HCT116 (cell line): ENCODE measurements at regions not wholly inside any gene's neighbourhood (a gene's known extent, or its start where the extent isn't known, plus 50 kb on each side); places are given as distances from the start of the nearest gene placed in this dataset.

Experiments
- ATAC-seq: fragments of 200-7000 bp; cut with Tn5 transposase; 2 replicates; pipeline ENCODE4 v1.9.1; 2020; ENCODE audit warnings: mild to moderate bottlenecking, moderate library complexity
- BruUV-seq: library from RNA; stranded (reverse); fragments of 400-500 nt; replicated peaks from 2 replicates; lab custom pipeline; 2021; lab: Mats Ljungman, UMichigan
- CTCF ChIA-PET: fragments of 300-600 bp; sonication (Branson Sonifier 250); formaldehyde crosslinking; loops from one replicate; lab custom pipeline; 2021; ENCODE audit warnings: antibody characterized with exemption; lab: Charles Lee
- POLR2A ChIA-PET: fragments of 300-600, 350-600 bp; sonication (Branson Sonifier 250); formaldehyde crosslinking; loops from one replicate; lab custom pipeline; 2021; ENCODE audit warnings: antibody characterized with exemption; lab: Charles Lee
- RAD21 ChIA-PET, 2 experiments: fragments of 300-600 bp; sonication (Branson Sonifier 250); formaldehyde crosslinking; loops; one replicate each; lab custom pipeline; 2023; ENCODE audit warnings: low total read pairs in 2 of 2; ENCODE audit not compliant: uncharacterized antibody in 2 of 2, unreplicated experiment in 2 of 2, low non-redundant PET in 1 of 2; lab: Charles Lee
- DNase-seq: peaks from one replicate; pipeline ENCODE4 v3.0.0-alpha.2; 2010; ENCODE audit warnings: low read depth, low spot score
- H2AFZ ChIP-seq: fragments of 200-600 bp; shearing (Covaris generic), sonication (generic); 2 replicates; pipeline ENCODE4 v1.6.1; 2017; ENCODE audit warnings: low read depth, mixed run types, mixed read lengths, antibody characterized with exemption, low read length; ENCODE audit not compliant: poor library complexity, severe bottlenecking
- H3K27ac ChIP-seq: 2 replicates; pipeline ENCODE4 v1.5.1; 2012; ENCODE audit warnings: low read depth, low read length
- H3K27me3 ChIP-seq: fragments of 200-600 bp; sonication (generic); 2 replicates; pipeline ENCODE4 v1.6.1; 2016; ENCODE audit warnings: mixed run types, low read length, mixed read lengths; ENCODE audit not compliant: insufficient read depth
- H3K36me3 ChIP-seq, 2 experiments: fragments of 200-500 bp in 1 of 2; fragments of 200-600 bp in 1 of 2; sonication (Bioruptor generic) in 1 of 2; sonication (generic) in 1 of 2; 2 replicates each; pipeline versions ENCODE4 v1.5.1 to v1.6.1; 2014 to 2016; ENCODE audit warnings: low read length in 2 of 2, inconsistent platforms in 1 of 2, mixed read lengths in 1 of 2, mixed run types in 1 of 2; ENCODE audit not compliant: insufficient read depth in 2 of 2, control insufficient read depth in 1 of 2
- H3K4me1 ChIP-seq, 2 experiments: fragments of 200-600 bp in 1 of 2; sonication (generic) in 1 of 2; 2 replicates each; pipeline versions ENCODE4 v1.5.1 to v1.6.1; 2012 to 2017; ENCODE audit warnings: low read length in 2 of 2, inconsistent platforms in 1 of 2, mild to moderate bottlenecking in 1 of 2, mixed read lengths in 1 of 2, mixed run types in 1 of 2, moderate library complexity in 1 of 2; ENCODE audit not compliant: insufficient read depth in 2 of 2, control insufficient read depth in 1 of 2
- H3K4me2 ChIP-seq: fragments of 200-600 bp; sonication (generic); 2 replicates; pipeline ENCODE4 v1.6.1; 2017; ENCODE audit warnings: mixed run types, low read length, mixed read lengths
- H3K4me3 ChIP-seq, 2 experiments: fragments of 200-600 bp in 1 of 2; sonication (generic) in 1 of 2; replicated peaks in 1 of 2; 2 replicates each; pipeline ENCODE4 v1.5.1; 2011 to 2016; ENCODE audit warnings: low read length in 2 of 2, control low read depth in 1 of 2, low read depth in 1 of 2, mild to moderate bottlenecking in 1 of 2, mixed read lengths in 1 of 2, mixed run types in 1 of 2
- H3K79me2 ChIP-seq: fragments of 200-600 bp; sonication (generic); 2 replicates; pipeline ENCODE4 v1.6.1; 2017; ENCODE audit warnings: mild to moderate bottlenecking, mixed run types, low read length, moderate library complexity, mixed read lengths; ENCODE audit not compliant: insufficient read depth
- H3K9ac ChIP-seq: fragments of 200-600 bp; sonication (generic); 2 replicates; pipeline ENCODE4 v1.6.1; 2016; ENCODE audit warnings: low read length, mixed read lengths
- H3K9me2 ChIP-seq: fragments of 200-600 bp; sonication (generic), shearing (Covaris generic); 2 replicates; pipeline ENCODE4 v1.6.1; 2017; ENCODE audit warnings: mixed run types, mild to moderate bottlenecking, moderate library complexity; ENCODE audit not compliant: insufficient read depth
- H3K9me3 ChIP-seq, 2 experiments: fragments of 200-500 bp in 1 of 2; fragments of 200-600 bp in 1 of 2; sonication (Bioruptor generic) in 1 of 2; sonication (generic) in 1 of 2; 2 replicates each; pipeline ENCODE4 v1.6.1; 2014 to 2017; ENCODE audit warnings: low read length in 2 of 2, mixed read lengths in 2 of 2, inconsistent platforms in 1 of 2, low read depth in 1 of 2, mild to moderate bottlenecking in 1 of 2, mixed run types in 1 of 2, moderate library complexity in 1 of 2; ENCODE audit not compliant: control insufficient read depth in 1 of 2, insufficient read depth in 1 of 2
- H4K20me1 ChIP-seq: fragments of 200-600 bp; sonication (generic), shearing (Covaris generic); 2 replicates; pipeline ENCODE4 v1.6.1; 2017; ENCODE audit warnings: mixed run types, mild to moderate bottlenecking, moderate library complexity; ENCODE audit not compliant: insufficient read depth
- CBX3 ChIP-seq: IDR thresholded peaks from 2 replicates; pipeline ENCODE4 v1.6.1; 2012; ENCODE audit warnings: low read depth
- CEBPB ChIP-seq: IDR thresholded peaks from 2 replicates; pipeline ENCODE4 v1.6.1; 2012; ENCODE audit warnings: low read depth
- EGR1 ChIP-seq: IDR thresholded peaks from 2 replicates; pipeline ENCODE4 v1.6.1; 2012; ENCODE audit warnings: low read depth
- EZH2 ChIP-seq: fragments of 200-600 bp; sonication (generic); IDR thresholded peaks from 2 replicates; pipeline ENCODE4 v1.6.1; 2017; ENCODE audit warnings: antibody characterized with exemption, mixed run types
- FOSL1 ChIP-seq: IDR thresholded peaks from 2 replicates; pipeline ENCODE4 v1.6.1; 2012; ENCODE audit warnings: low read depth
- JUND ChIP-seq: IDR thresholded peaks from 2 replicates; pipeline ENCODE4 v1.6.1; 2012
- POLR2AphosphoS5 ChIP-seq: IDR thresholded peaks from 2 replicates; pipeline ENCODE4 v1.6.1; 2011; ENCODE audit warnings: mild to moderate bottlenecking, low read depth, low read length, moderate library complexity
- RAD21 ChIP-seq: IDR thresholded peaks from 2 replicates; pipeline ENCODE4 v1.6.1; 2012; ENCODE audit warnings: low read depth, mild to moderate bottlenecking
- SIN3A ChIP-seq: IDR thresholded peaks from 2 replicates; pipeline ENCODE4 v1.6.1; 2012; ENCODE audit warnings: low read depth
- SP1 ChIP-seq: IDR thresholded peaks from 2 replicates; pipeline ENCODE4 v1.6.1; 2012; ENCODE audit warnings: low read depth
- SRF ChIP-seq: IDR thresholded peaks from 2 replicates; pipeline ENCODE4 v1.6.1; 2012; ENCODE audit warnings: low read depth
- TCF7L2 ChIP-seq: IDR thresholded peaks from 2 replicates; pipeline ENCODE4 v1.7.0; 2011; ENCODE audit warnings: borderline replicate concordance, inconsistent platforms; ENCODE audit not compliant: insufficient read depth, insufficient read length; ENCODE audit errors: extremely low read depth
- ZFX ChIP-seq: fragments of 450-650 bp; IDR thresholded peaks from 2 replicates; pipeline ENCODE4 v1.6.1; 2017
- ZNF274 ChIP-seq: fragments of 200-500 bp; sonication (Bioruptor generic); IDR thresholded peaks from 2 replicates; pipeline ENCODE4 v1.6.1; 2014; ENCODE audit warnings: mild to moderate bottlenecking, low read depth, low read length, inconsistent platforms
- intact Hi-C: fragments of 100-400 bp; cut with micrococcal nuclease; formaldehyde crosslinking; loops from 2 replicates; pipeline ENCODE4 v1.10.0; 2022
- TF ChIP-seq, protein P1 (sequence below), 3 experiments: fragments of 200-600 bp in 1 of 3; sonication (generic) in 1 of 3; IDR thresholded peaks in 2 of 3; conservative IDR thresholded peaks in 1 of 3; 2 replicates each; pipeline ENCODE4 v1.5.1; 2012 to 2017; ENCODE audit warnings: low read depth in 2 of 3, low read length in 2 of 3, antibody characterized with exemption in 1 of 3, borderline replicate concordance in 1 of 3, control low read depth in 1 of 3, mild to moderate bottlenecking in 1 of 3, mixed read lengths in 1 of 3, mixed run types in 1 of 3, moderate library complexity in 1 of 3; ENCODE audit not compliant: insufficient read depth in 1 of 3
- TF ChIP-seq, protein P2 (sequence below): IDR thresholded peaks from 2 replicates; pipeline ENCODE4 v1.6.1; 2012
- TF ChIP-seq, protein P3 (sequence below): IDR thresholded peaks from 2 replicates; pipeline ENCODE4 v1.6.1; 2012
- TF ChIP-seq, protein P4 (sequence below): IDR thresholded peaks from 2 replicates; pipeline ENCODE4 v1.6.1; 2011; ENCODE audit warnings: mild to moderate bottlenecking, low read length, moderate library complexity; ENCODE audit not compliant: insufficient replicate concordance; ENCODE audit errors: extremely low read depth

DNA sequence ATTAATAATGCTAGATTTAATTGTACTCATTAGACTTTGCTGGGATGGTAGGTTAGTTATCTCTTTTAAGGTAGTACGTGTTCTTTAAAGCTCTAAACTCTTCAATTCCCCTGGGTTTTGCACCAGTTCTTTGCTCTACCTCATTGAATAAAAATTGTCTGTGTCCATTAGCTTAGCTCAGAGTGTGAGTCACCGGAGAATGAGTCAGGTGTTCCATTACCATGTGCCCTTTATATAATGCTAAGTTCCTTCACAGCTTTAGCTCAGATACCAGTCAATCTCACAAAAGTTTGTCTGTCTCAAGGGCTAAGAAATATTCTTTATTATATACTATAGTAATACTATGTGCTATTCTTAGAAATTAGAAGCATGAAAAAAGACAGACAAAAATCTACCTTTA, 339.4 kb downstream of the PRELID2 start:
- BruUV-seq = no TSS peak
- intact Hi-C loops = no loop called here
- DNase-seq (peak; percentile 89), ATAC-seq (peak; percentile 93)
- Histone ChIP-seq H3K9me3 (no peaks in the 10 kb centered on the region), H3K79me2 (no peaks in the 10 kb centered on the region), H3K4me2 (peak overlapping the region; percentile 34), H3K4me1 (peaks cover 12 to 26% of the 10 kb centered on the region in 2 experiments), H3K27me3 (no peaks in the 10 kb centered on the region), H3K4me3 (no peak overlapping the region), H4K20me1 (no peaks in the 10 kb centered on the region), H3K27ac (peak overlapping the region; percentile 48; the same call in 1 of the 2 replicates), H2AFZ (no peak overlapping the region), H3K9me2 (no peaks in the 10 kb centered on the region), H3K36me3 (no peaks in the 10 kb centered on the region), H3K9ac (no peak overlapping the region)
- TF ChIP-seq RAD21 (peak; percentile 15; the same call in 1 of the 2 replicates), FOSL1 (peak; percentile 99), ZFX (no peak), EZH2 (no peak), TCF7L2 (no peak), CBX3 (peak; percentile 94; the same call in 1 of the 2 replicates), SIN3A (no peak), POLR2AphosphoS5 (peak; percentile 60; the same call in 1 of the 2 replicates), SP1 (peak; percentile 90), JUND (peak; percentile 99), SRF (peak; percentile 78), CEBPB (peak; percentile 50), EGR1 (0 out of 2 replicates have a peak, but pooled peaks have one; percentile 19), ZNF274 (no peak)
- TF ChIP-seq, protein P1, sequence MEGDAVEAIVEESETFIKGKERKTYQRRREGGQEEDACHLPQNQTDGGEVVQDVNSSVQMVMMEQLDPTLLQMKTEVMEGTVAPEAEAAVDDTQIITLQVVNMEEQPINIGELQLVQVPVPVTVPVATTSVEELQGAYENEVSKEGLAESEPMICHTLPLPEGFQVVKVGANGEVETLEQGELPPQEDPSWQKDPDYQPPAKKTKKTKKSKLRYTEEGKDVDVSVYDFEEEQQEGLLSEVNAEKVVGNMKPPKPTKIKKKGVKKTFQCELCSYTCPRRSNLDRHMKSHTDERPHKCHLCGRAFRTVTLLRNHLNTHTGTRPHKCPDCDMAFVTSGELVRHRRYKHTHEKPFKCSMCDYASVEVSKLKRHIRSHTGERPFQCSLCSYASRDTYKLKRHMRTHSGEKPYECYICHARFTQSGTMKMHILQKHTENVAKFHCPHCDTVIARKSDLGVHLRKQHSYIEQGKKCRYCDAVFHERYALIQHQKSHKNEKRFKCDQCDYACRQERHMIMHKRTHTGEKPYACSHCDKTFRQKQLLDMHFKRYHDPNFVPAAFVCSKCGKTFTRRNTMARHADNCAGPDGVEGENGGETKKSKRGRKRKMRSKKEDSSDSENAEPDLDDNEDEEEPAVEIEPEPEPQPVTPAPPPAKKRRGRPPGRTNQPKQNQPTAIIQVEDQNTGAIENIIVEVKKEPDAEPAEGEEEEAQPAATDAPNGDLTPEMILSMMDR (IDR thresholded peaks at IDR 0.05 in 2 of 3, conservative IDR thresholded peaks at IDR 0.05 in 1 of 3; ENCODE audit: borderline replicate concordance in 1 of 3, insufficient read depth in 1 of 3, low read depth in 2 of 3, low read length in 2 of 3) = no peak
- TF ChIP-seq, protein P2, sequence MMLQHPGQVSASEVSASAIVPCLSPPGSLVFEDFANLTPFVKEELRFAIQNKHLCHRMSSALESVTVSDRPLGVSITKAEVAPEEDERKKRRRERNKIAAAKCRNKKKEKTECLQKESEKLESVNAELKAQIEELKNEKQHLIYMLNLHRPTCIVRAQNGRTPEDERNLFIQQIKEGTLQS = peak; percentile 74
- TF ChIP-seq, protein P3, sequence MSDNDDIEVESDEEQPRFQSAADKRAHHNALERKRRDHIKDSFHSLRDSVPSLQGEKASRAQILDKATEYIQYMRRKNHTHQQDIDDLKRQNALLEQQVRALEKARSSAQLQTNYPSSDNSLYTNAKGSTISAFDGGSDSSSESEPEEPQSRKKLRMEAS = peak; percentile 94
- TF ChIP-seq, protein P4, sequence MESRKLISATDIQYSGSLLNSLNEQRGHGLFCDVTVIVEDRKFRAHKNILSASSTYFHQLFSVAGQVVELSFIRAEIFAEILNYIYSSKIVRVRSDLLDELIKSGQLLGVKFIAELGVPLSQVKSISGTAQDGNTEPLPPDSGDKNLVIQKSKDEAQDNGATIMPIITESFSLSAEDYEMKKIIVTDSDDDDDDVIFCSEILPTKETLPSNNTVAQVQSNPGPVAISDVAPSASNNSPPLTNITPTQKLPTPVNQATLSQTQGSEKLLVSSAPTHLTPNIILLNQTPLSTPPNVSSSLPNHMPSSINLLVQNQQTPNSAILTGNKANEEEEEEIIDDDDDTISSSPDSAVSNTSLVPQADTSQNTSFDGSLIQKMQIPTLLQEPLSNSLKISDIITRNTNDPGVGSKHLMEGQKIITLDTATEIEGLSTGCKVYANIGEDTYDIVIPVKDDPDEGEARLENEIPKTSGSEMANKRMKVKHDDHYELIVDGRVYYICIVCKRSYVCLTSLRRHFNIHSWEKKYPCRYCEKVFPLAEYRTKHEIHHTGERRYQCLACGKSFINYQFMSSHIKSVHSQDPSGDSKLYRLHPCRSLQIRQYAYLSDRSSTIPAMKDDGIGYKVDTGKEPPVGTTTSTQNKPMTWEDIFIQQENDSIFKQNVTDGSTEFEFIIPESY = no peak
- ChIA-PET POLR2A (interaction anchor here (1.0 kb wide), 1 partner anchor 11 kb away, joined by 5 read pairs; no protein-coding TSS in a partner anchor), RAD21 (interaction anchor here in 1 of 2 experiments (0.7 kb wide), 1 partner anchor 200 kb away, joined by 3 read pairs; no protein-coding TSS in a partner anchor), CTCF (interaction anchor here (1.2 kb wide), 1 partner anchor 8 kb away, joined by 3 read pairs; no protein-coding TSS in a partner anchor)
